ENCODE measurements at regions not wholly inside any gene's neighbourhood (a gene's known extent, or its start where the extent isn't known, plus 50 kb on each side); places are given as distances from the start of the nearest gene placed in this dataset.
"Not testable (repeated sequence)": the region's sequence is repeated elsewhere in the genome, so short reads cannot be mapped to it uniquely, and the experiment has no call there.

- H3K4me3 ChIP-seq (ENCODE audit: control insufficient read depth, low read depth, low read length): no peak overlapping the region
- no peak for DNase-seq (ENCODE audit: low read depth)
- no peak for TF ChIP-seq CTCF (conservative IDR thresholded peaks at IDR 0.05; ENCODE audit: control insufficient read depth, insufficient read depth, low read depth, low read length)
Observed at GRCh38 chr3:125694761-125695294, 99.5 kb upstream of the OSBPL11 start.

DNA sequence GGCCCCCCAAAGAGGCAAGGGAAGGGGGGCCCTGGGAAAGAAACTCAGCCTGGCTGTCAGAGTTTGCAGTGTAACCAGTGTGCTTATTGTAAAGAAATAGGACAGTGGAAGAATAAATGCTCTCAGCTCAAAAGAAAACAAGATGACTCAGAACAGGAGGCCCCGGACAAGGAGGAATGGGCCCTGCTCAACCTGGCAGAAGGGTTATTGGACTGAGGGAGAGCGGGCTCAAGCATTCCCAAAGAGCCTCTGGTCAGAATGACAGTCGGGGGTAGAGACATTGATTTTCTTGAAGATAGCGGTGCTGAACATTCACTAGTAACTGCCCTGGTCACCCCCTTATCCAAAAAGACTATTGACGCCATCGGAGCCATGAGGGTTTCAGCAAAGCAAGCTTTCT lies 100.4 kb upstream of the OSBPL11 start:
- no peak for DNase-seq (ENCODE audit: low read depth)
- no peak overlapping the region for H3K4me3 ChIP-seq (ENCODE audit: control insufficient read depth, low read depth, low read length)
- TF ChIP-seq CTCF (conservative IDR thresholded peaks at IDR 0.05; ENCODE audit: control insufficient read depth, insufficient read depth, low read depth, low read length): no peak

DNA sequence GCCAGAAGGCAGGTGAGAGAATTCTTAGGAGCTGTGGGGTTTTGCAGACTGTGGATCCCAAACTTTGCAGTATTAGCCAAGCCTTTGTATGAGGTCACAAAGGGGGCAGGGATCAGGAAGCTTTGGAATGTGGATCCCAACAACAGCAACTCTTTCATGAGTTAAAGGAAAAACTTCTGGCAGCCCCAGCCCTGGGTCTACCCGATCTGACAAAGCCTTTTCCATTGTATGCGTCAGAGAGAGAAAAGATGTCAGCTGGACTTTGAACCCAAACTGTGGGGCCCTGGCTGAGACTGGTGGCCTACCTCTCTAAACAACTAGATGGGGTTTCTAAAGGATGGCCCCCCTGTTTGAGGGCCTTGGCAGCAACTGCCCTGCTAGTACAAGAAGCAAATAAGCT lies 101.8 kb upstream of the OSBPL11 start:
- DNase-seq (ENCODE audit: low read depth); H3K4me3 ChIP-seq (ENCODE audit: control insufficient read depth, low read depth, low read length): not testable (repeated sequence)

- not testable (repeated sequence) for H3K4me3 ChIP-seq (ENCODE audit: control insufficient read depth, low read depth, low read length); DNase-seq (ENCODE audit: low read depth)
Observed at GRCh38 chr3:125697979-125698640, 102.8 kb upstream of the OSBPL11 start.

- TF ChIP-seq CTCF (conservative IDR thresholded peaks at IDR 0.05; ENCODE audit: control insufficient read depth, insufficient read depth, low read depth, low read length): no peak
- no peak overlapping the region for H3K4me3 ChIP-seq (ENCODE audit: control insufficient read depth, low read depth, low read length)
- DNase-seq (ENCODE audit: low read depth): no peak
Observed at GRCh38 chr3:125715651-125716050, 120.4 kb upstream of the OSBPL11 start.

- not testable (repeated sequence) for H3K4me3 ChIP-seq (ENCODE audit: control insufficient read depth, low read depth, low read length)
- peak; percentile 84 for DNase-seq (ENCODE audit: low read depth)
Observed at GRCh38 chr3:125732151-125732550, 136.9 kb upstream of the OSBPL11 start.

GRCh38 chr3:125741991-125742718 lies 146.9 kb upstream of the OSBPL11 start:
- not testable (repeated sequence) for DNase-seq (ENCODE audit: low read depth); H3K4me3 ChIP-seq (ENCODE audit: control insufficient read depth, low read depth, low read length)

DNA sequence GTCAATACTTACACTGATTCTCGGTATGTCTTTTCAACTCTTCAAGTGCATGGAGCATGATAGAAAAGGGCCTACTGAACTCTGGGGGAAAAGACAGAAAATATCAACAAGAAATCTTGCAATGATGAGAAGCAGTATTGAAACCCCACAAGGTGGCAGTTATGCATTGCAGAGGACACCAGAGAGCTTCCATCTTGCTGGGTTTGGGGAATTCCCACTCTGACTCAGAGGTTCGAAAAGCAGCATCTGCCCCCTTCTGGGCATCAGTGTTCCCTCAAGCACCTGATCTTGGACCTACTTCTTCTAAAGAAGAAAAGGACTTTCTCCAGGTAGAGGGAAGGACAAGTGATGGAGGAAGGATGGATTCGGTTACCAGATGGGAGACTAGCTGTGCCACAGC lies 147.5 kb upstream of the OSBPL11 start:
- peak; percentile 38 for DNase-seq (ENCODE audit: low read depth)
- not testable (repeated sequence) for H3K4me3 ChIP-seq (ENCODE audit: control insufficient read depth, low read depth, low read length)
- TF ChIP-seq CTCF (conservative IDR thresholded peaks at IDR 0.05; ENCODE audit: control insufficient read depth, insufficient read depth, low read depth, low read length): peak; percentile 7

GRCh38 chr3:125757050-125757449 lies 161.8 kb upstream of the OSBPL11 start:
- peak; percentile 3 for DNase-seq (ENCODE audit: low read depth)
- H3K4me3 ChIP-seq (ENCODE audit: control insufficient read depth, low read depth, low read length): not testable (repeated sequence)

- not testable (repeated sequence) for H3K4me3 ChIP-seq (ENCODE audit: control insufficient read depth, low read depth, low read length); DNase-seq (ENCODE audit: low read depth)
Observed at GRCh38 chr3:125758641-125759130, 163.4 kb upstream of the OSBPL11 start.

DNA sequence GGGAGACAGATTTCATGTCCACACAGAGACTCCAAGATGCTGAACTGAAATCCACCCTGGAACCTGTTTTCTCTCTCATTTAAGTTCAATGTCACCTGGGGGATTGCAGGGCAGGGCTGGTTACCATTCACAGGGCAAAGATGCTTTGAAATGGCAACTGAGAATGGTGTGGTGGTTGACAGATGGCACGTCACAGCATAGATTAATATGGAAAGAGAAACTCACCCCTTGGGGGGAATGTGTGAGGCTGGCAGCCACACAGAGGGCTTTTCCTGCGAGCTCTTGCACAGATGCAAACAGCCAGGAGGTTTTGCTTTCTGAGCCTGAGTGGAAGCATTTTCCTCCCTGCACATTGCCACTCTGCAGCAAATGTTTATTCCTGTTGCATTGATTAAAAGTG lies 167.3 kb upstream of the OSBPL11 start:
- H3K4me3 ChIP-seq (ENCODE audit: control insufficient read depth, low read depth, low read length); DNase-seq (ENCODE audit: low read depth): not testable (repeated sequence)

DNA sequence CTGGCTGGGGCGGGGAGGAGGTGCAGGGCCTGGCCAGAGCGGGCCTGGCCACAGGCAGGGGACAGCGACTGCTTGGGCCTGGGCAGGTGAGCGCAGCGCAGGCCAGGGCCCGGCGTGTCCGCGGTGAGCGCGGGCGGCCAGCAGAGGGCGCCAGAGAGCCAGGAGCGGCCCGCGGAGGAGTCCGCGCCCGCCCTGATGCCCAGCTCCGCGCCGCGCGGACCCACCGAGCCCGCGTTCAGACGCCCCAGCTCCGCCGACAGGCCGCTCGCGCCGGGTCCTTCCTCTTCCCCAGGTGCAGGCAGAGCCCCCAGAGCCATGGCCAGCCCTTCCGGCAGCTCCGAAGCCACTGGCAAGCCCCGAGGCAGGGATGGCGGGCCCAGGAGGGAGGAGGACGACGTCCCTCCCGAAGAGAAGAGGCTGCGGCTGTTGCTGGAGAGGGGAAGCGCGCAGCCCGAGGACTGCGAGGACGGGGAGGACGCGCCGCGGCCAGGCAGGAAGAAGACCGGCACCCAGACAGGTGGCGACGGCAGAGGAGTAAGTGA lies 171.1 kb upstream of the OSBPL11 start:
- peak; percentile 24 for DNase-seq (ENCODE audit: low read depth)
- peak overlapping the region; percentile 29 for H3K4me3 ChIP-seq (ENCODE audit: control insufficient read depth, low read depth, low read length)

DNA sequence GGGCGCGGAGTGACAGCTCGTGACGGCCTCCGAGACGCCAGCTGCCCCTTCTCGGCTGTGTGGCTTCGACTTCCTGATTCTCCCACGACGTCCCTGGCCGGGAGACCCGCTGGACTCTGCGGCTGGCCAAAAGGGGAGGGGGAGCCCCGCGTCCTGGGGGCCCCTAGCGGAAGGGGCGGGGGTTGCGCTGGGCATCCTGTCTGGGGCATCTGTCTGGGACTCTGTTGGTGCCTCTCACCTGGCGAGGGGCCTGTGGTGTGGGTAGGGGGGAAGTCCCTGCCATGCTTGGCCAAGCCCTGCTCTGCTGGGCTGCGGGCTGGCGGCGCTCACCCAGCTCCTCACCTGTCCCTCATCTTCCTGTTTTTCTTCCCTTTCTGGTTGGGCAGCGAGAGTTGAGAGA lies 171.6 kb upstream of the OSBPL11 start:
- H3K4me3 ChIP-seq (ENCODE audit: control insufficient read depth, low read depth, low read length); DNase-seq (ENCODE audit: low read depth): not testable (repeated sequence)
